Activated CD8-positive, alpha-beta memory T cell treated with anti-CD3 and anti-CD28 coated beads for 48 hours (primary cell): ENCODE measurements at regions not wholly inside any gene's neighbourhood (a gene's known extent, or its start where the extent isn't known, plus 50 kb on each side); places are given as distances from the start of the nearest gene placed in this dataset.
"Not testable (repeated sequence)": the region's sequence is repeated elsewhere in the genome, so short reads cannot be mapped to it uniquely, and the experiment has no call there.

Source experiments
- DNase-seq, 3 experiments: peaks; one replicate each; pipeline ENCODE4 v3.0.0-alpha.2; 2020; ENCODE audit warnings: low read depth in 2 of 3, low spot score in 2 of 3

- DNase-seq: no peak
Measured at GRCh38 chr20:52011093-52011492, 180.5 kb downstream of the ZFP64 start.

GRCh38 chr20:52010541-52010940, 181.0 kb downstream of the ZFP64 start:
- no peak for DNase-seq

GRCh38 chr20:52008874-52009273, 182.7 kb downstream of the ZFP64 start:
- DNase-seq: no peak

GRCh38 chr20:52004715-52005114, 186.9 kb downstream of the ZFP64 start:
- DNase-seq: no peak

- DNase-seq: no peak
Measured at GRCh38 chr20:52004018-52004417, 187.6 kb downstream of the ZFP64 start.

- DNase-seq: no peak
Measured at GRCh38 chr20:52003415-52003814, 188.2 kb downstream of the ZFP64 start.

GRCh38 chr20:52001999-52002666, 189.4 kb downstream of the ZFP64 start:
- DNase-seq: no peak

- not testable (repeated sequence) for DNase-seq
Measured at GRCh38 chr20:51997281-51997936, 194.2 kb downstream of the ZFP64 start.

GRCh38 chr20:51995551-51995951, 193.2 kb upstream of the SALL4 start:
- DNase-seq: no peak

- no peak for DNase-seq
Measured at GRCh38 chr20:51994751-51995417, 192.6 kb upstream of the SALL4 start.

GRCh38 chr20:51987812-51988211, 185.5 kb upstream of the SALL4 start:
- no peak for DNase-seq

- no peak for DNase-seq
Measured at GRCh38 chr20:51985013-51985415, 182.7 kb upstream of the SALL4 start.

GRCh38 chr20:51980277-51980676, 178.0 kb upstream of the SALL4 start:
- DNase-seq: no peak

- DNase-seq: no peak
Measured at GRCh38 chr20:51979226-51979625, 176.9 kb upstream of the SALL4 start.

GRCh38 chr20:51978070-51978501, 175.8 kb upstream of the SALL4 start:
- no peak for DNase-seq

GRCh38 chr20:51972056-51972455, 169.7 kb upstream of the SALL4 start:
- no peak for DNase-seq

GRCh38 chr20:51970858-51971257, 168.5 kb upstream of the SALL4 start:
- DNase-seq: no peak

GRCh38 chr20:51969191-51969590, 166.9 kb upstream of the SALL4 start:
- DNase-seq: no peak

GRCh38 chr20:51968151-51968550, 165.8 kb upstream of the SALL4 start:
- no peak for DNase-seq

- no peak for DNase-seq
Measured at GRCh38 chr20:51966296-51966971, 164.1 kb upstream of the SALL4 start.

GRCh38 chr20:51961964-51962761, 159.8 kb upstream of the SALL4 start:
- no peak for DNase-seq
